HepG2 (cell line): ENCODE measurements at regions not wholly inside any gene's neighbourhood (a gene's known extent, or its start where the extent isn't known, plus 50 kb on each side); places are given as distances from the start of the nearest gene placed in this dataset.

Experiments
- DMAP1 ChIP-seq: IDR thresholded peaks from 2 replicates; pipeline ENCODE4 v1.6.1; 2016
- POLR2AphosphoS5 ChIP-seq: IDR thresholded peaks from 2 replicates; pipeline ENCODE4 v1.6.1; 2012; ENCODE audit warnings: low read depth, low read length
- SIN3B ChIP-seq: fragments of 150-350 bp; IDR thresholded peaks from 2 replicates; pipeline ENCODE4 v1.6.1; 2014; ENCODE audit warnings: low read length
- SKI ChIP-seq: fragments of 450-650 bp; IDR thresholded peaks from one replicate; pipeline ENCODE4 v1.6.1; 2018; ENCODE audit warnings: mild to moderate bottlenecking; ENCODE audit not compliant: partially characterized antibody
- TF ChIP-seq, protein P1 (sequence below): sonication (generic); formaldehyde crosslinking; IDR thresholded peaks from 2 replicates; pipeline ENCODE4 v1.4.0; 2020; ENCODE audit warnings: missing genetic modification reagents, borderline replicate concordance
- TF ChIP-seq, protein P2 (sequence below): sonication (generic); formaldehyde crosslinking; IDR thresholded peaks from 2 replicates; pipeline ENCODE4 v1.4.0; 2020; ENCODE audit warnings: missing genetic modification reagents

DNA sequence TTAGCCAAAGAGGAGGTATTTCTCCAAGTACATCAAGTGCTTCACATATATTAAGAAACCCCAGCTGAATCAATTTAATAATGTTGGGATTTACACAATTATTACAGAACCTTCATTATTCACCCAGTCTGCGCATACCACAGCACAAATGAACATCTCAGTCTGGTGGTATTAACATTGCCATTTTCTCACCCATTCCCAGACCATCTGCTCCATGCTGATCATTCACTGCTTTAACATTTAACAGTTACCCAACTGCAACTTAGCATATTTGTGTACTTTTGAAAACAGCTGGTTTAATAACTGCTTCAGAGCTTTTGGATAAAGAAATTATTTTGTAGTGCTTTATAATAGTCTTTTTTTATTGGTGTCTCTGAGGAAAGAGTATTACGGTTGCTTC lies 1072.1 kb downstream of the NXPH1 start:
- no peak for TF ChIP-seq POLR2AphosphoS5
- TF ChIP-seq DMAP1: no peak
- TF ChIP-seq SKI: no peak
- TF ChIP-seq SIN3B: no peak
- TF ChIP-seq, protein P1, sequence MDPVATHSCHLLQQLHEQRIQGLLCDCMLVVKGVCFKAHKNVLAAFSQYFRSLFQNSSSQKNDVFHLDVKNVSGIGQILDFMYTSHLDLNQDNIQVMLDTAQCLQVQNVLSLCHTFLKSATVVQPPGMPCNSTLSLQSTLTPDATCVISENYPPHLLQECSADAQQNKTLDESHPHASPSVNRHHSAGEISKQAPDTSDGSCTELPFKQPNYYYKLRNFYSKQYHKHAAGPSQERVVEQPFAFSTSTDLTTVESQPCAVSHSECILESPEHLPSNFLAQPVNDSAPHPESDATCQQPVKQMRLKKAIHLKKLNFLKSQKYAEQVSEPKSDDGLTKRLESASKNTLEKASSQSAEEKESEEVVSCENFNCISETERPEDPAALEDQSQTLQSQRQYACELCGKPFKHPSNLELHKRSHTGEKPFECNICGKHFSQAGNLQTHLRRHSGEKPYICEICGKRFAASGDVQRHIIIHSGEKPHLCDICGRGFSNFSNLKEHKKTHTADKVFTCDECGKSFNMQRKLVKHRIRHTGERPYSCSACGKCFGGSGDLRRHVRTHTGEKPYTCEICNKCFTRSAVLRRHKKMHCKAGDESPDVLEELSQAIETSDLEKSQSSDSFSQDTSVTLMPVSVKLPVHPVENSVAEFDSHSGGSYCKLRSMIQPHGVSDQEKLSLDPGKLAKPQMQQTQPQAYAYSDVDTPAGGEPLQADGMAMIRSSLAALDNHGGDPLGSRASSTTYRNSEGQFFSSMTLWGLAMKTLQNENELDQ (CRISPR knock-in tag): no peak
- TF ChIP-seq, protein P2, sequence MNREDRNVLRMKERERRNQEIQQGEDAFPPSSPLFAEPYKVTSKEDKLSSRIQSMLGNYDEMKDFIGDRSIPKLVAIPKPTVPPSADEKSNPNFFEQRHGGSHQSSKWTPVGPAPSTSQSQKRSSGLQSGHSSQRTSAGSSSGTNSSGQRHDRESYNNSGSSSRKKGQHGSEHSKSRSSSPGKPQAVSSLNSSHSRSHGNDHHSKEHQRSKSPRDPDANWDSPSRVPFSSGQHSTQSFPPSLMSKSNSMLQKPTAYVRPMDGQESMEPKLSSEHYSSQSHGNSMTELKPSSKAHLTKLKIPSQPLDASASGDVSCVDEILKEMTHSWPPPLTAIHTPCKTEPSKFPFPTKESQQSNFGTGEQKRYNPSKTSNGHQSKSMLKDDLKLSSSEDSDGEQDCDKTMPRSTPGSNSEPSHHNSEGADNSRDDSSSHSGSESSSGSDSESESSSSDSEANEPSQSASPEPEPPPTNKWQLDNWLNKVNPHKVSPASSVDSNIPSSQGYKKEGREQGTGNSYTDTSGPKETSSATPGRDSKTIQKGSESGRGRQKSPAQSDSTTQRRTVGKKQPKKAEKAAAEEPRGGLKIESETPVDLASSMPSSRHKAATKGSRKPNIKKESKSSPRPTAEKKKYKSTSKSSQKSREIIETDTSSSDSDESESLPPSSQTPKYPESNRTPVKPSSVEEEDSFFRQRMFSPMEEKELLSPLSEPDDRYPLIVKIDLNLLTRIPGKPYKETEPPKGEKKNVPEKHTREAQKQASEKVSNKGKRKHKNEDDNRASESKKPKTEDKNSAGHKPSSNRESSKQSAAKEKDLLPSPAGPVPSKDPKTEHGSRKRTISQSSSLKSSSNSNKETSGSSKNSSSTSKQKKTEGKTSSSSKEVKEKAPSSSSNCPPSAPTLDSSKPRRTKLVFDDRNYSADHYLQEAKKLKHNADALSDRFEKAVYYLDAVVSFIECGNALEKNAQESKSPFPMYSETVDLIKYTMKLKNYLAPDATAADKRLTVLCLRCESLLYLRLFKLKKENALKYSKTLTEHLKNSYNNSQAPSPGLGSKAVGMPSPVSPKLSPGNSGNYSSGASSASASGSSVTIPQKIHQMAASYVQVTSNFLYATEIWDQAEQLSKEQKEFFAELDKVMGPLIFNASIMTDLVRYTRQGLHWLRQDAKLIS: no peak
